Panc1 (cell line): ENCODE measurements at regions not wholly inside any gene's neighbourhood (a gene's known extent, or its start where the extent isn't known, plus 50 kb on each side); places are given as distances from the start of the nearest gene placed in this dataset.

Source experiments
- ATAC-seq: fragments of 200-7000 bp; cut with Tn5 transposase; 2 replicates; pipeline ENCODE4 v1.9.1; 2020; ENCODE audit warnings: mild to moderate bottlenecking, moderate library complexity
- BruUV-seq: library from RNA; stranded (reverse); fragments of 400-500 nt; replicated peaks from 2 replicates; lab custom pipeline; 2021; lab: Mats Ljungman, UMichigan
- CTCF ChIA-PET: fragments of 300-600 bp; sonication (Branson Sonifier 250); formaldehyde crosslinking; loops from one replicate; lab custom pipeline; 2022; ENCODE audit warnings: antibody characterized with exemption; lab: Charles Lee
- POLR2A ChIA-PET: fragments of 300-600 bp; sonication (Branson Sonifier 250); formaldehyde crosslinking; loops from one replicate; lab custom pipeline; 2022; ENCODE audit warnings: antibody characterized with exemption; lab: Charles Lee
- DNase-seq: peaks from one replicate; pipeline ENCODE4 v3.0.0-alpha.2; 2010; ENCODE audit warnings: low read depth, low spot score
- H3K27ac ChIP-seq: 2 replicates; pipeline ENCODE4 v1.5.1; 2011; ENCODE audit warnings: mild to moderate bottlenecking, low read length, inconsistent platforms
- H3K27me3 ChIP-seq: fragments of 200-500 bp; sonication (Bioruptor generic); 2 replicates; pipeline ENCODE4 v1.6.0; 2014; ENCODE audit warnings: low read length, inconsistent platforms; ENCODE audit not compliant: control insufficient read depth, insufficient read depth
- H3K36me3 ChIP-seq: fragments of 200-500 bp; sonication (Bioruptor generic); 2 replicates; pipeline ENCODE4 v1.5.1; 2014; ENCODE audit warnings: inconsistent platforms, mild to moderate bottlenecking, low read length, moderate library complexity; ENCODE audit not compliant: control insufficient read depth, insufficient read depth
- H3K4me1 ChIP-seq: 2 replicates; pipeline ENCODE4 v1.5.1; 2011; ENCODE audit warnings: inconsistent platforms, mild to moderate bottlenecking, low read length, moderate library complexity; ENCODE audit not compliant: control insufficient read depth, insufficient read depth
- H3K4me3 ChIP-seq, 2 experiments: 2 replicates each; pipeline ENCODE4 v1.5.1; 2011 to 2012; ENCODE audit warnings: low read depth in 2 of 2, low read length in 2 of 2, mild to moderate bottlenecking in 2 of 2, inconsistent platforms in 1 of 2, moderate library complexity in 1 of 2
- H3K9me3 ChIP-seq: fragments of 200-500 bp; sonication (Bioruptor generic); 2 replicates; pipeline ENCODE4 v1.5.1; 2014; ENCODE audit warnings: low read depth, mild to moderate bottlenecking, inconsistent platforms, low read length, moderate library complexity; ENCODE audit not compliant: control insufficient read depth, insufficient read depth
- CTCF ChIP-seq: fragments of 450-650 bp; IDR thresholded peaks from 2 replicates; pipeline ENCODE4 v1.5.1; 2017; ENCODE audit warnings: mild to moderate bottlenecking
- POLR2AphosphoS5 ChIP-seq: IDR thresholded peaks from 2 replicates; pipeline ENCODE4 v1.6.1; 2012; ENCODE audit warnings: mild to moderate bottlenecking, low read depth, low read length, moderate library complexity
- REST ChIP-seq, 2 experiments: IDR thresholded peaks; 2 replicates each; pipeline ENCODE4 v1.6.1; 2011 to 2012; ENCODE audit warnings: low read depth in 2 of 2, control low read depth in 1 of 2, low read length in 1 of 2, mild to moderate bottlenecking in 1 of 2, moderate library complexity in 1 of 2; ENCODE audit not compliant: insufficient read depth in 1 of 2
- SIN3A ChIP-seq: IDR thresholded peaks from 2 replicates; pipeline ENCODE4 v1.6.1; 2012; ENCODE audit warnings: low read depth, mild to moderate bottlenecking, low read length, moderate library complexity, borderline replicate concordance; ENCODE audit not compliant: insufficient read depth
- TCF7L2 ChIP-seq: IDR thresholded peaks from 2 replicates; pipeline ENCODE4 v1.6.1; 2011; ENCODE audit warnings: mild to moderate bottlenecking, low read depth, low read length, inconsistent platforms
- in situ Hi-C: cut with HindIII; loops from 2 replicates; pipeline ENCODE4 v1.10.0; 2016; ENCODE audit warnings: low sequenced_read_pairs, low pct_unique_long_range_greater_than_20kb
- intact Hi-C: fragments of 100-400 bp; cut with micrococcal nuclease; formaldehyde crosslinking; loops from one replicate; pipeline ENCODE4 v1.10.0; 2022; ENCODE audit not compliant: unreplicated experiment

- Histone ChIP-seq H3K4me1 (no peaks in the 10 kb centered on the region), H3K36me3 (no peaks in the 10 kb centered on the region), H3K9me3 (no peaks in the 10 kb centered on the region; the same call in 1 of the 2 replicates), H3K4me3 (no peak overlapping the region), H3K27me3 (no peaks in the 10 kb centered on the region), H3K27ac (no peak overlapping the region)
- no peak for DNase-seq
- BruUV-seq = no TSS peak
- no peak for ATAC-seq
- CTCF ChIA-PET = no interaction called here
- in situ Hi-C loops (no loop called here), intact Hi-C loops (no loop called here)
- TF ChIP-seq SIN3A (no peak), REST (IDR thresholded peaks at IDR 0.05; ENCODE audit: insufficient read depth in 1 of 2, low read depth in 2 of 2, low read length in 1 of 2) (no peak), CTCF (no peak)
- POLR2A ChIA-PET = no interaction called here
Observed at GRCh38 chr2:156215656-156216055, 116.9 kb downstream of the NR4A2 start.

GRCh38 chr2:156211318-156211717 lies 121.2 kb downstream of the NR4A2 start:
- no peak overlapping the region for H3K27ac ChIP-seq
- in situ Hi-C loops = no loop called here
- TF ChIP-seq POLR2AphosphoS5 = no peak
- no peaks in the 10 kb centered on the region for H3K27me3 ChIP-seq
- DNase-seq = no peak
- no peaks in the 10 kb centered on the region for H3K9me3 ChIP-seq
- no peak for ATAC-seq
- intact Hi-C loops = no loop called here
- CTCF ChIA-PET = no interaction called here
- H3K4me3 ChIP-seq = no peak overlapping the region
- H3K4me1 ChIP-seq = no peaks in the 10 kb centered on the region
- H3K36me3 ChIP-seq = no peaks in the 10 kb centered on the region
- POLR2A ChIA-PET = no interaction called here
- no TSS peak for BruUV-seq

GRCh38 chr2:156206355-156206754 lies 126.2 kb downstream of the NR4A2 start:
- no peak overlapping the region for H3K4me3 ChIP-seq
- H3K9me3 ChIP-seq = no peaks in the 10 kb centered on the region
- no peak for TF ChIP-seq SIN3A
- TF ChIP-seq TCF7L2 = no peak
- no peak for TF ChIP-seq REST (IDR thresholded peaks at IDR 0.05; ENCODE audit: insufficient read depth in 1 of 2, low read depth in 2 of 2, low read length in 1 of 2)
- no peak for TF ChIP-seq POLR2AphosphoS5
- TF ChIP-seq CTCF = no peak
- H3K27ac ChIP-seq = no peak overlapping the region
- no peaks in the 10 kb centered on the region for H3K27me3 ChIP-seq
- intact Hi-C loops (no loop called here), in situ Hi-C loops (no loop called here)
- ChIA-PET CTCF (no interaction called here), POLR2A (no interaction called here)
- no peaks in the 10 kb centered on the region for H3K36me3 ChIP-seq
- no TSS peak for BruUV-seq
- ATAC-seq = no peak
- no peak for DNase-seq
- H3K4me1 ChIP-seq = no peaks in the 10 kb centered on the region
